ENCODE measurements at regions not wholly inside any gene's neighbourhood (a gene's known extent, or its start where the extent isn't known, plus 50 kb on each side); places are given as distances from the start of the nearest gene placed in this dataset.

GRCh38 chr10:63801166-63801565 is 280.0 kb downstream of the REEP3 start:
- no peak for DNase-seq
- no peaks in the 10 kb centered on the region for H3K27me3 ChIP-seq (ENCODE audit: insufficient read depth, low read depth, severe bottlenecking)
- H3K9me3 ChIP-seq (ENCODE audit: severe bottlenecking) = no peaks in the 10 kb centered on the region
- H3K27ac ChIP-seq = no peak overlapping the region
- H3K36me3 ChIP-seq = no peaks in the 10 kb centered on the region
- no peak overlapping the region for H3K4me3 ChIP-seq (ENCODE audit: low read depth, low read length)
- TF ChIP-seq CTCF (IDR thresholded peaks at IDR 0.05; ENCODE audit: low read depth, low read length) = no peak

- H3K9me3 ChIP-seq (ENCODE audit: severe bottlenecking) = peaks cover 5% of the 10 kb centered on the region
- no peaks in the 10 kb centered on the region for H3K27me3 ChIP-seq (ENCODE audit: insufficient read depth, low read depth, severe bottlenecking)
- no peak for TF ChIP-seq CTCF (IDR thresholded peaks at IDR 0.05; ENCODE audit: low read depth, low read length)
- no peak for DNase-seq
- H3K27ac ChIP-seq = no peak overlapping the region
- no peaks in the 10 kb centered on the region for H3K36me3 ChIP-seq
- H3K4me3 ChIP-seq (ENCODE audit: low read depth, low read length) = no peak overlapping the region
These were observed 285.1 kb downstream of the REEP3 start for GRCh38 chr10:63806330-63806729.

- Histone ChIP-seq H3K27me3 (ENCODE audit: insufficient read depth, low read depth, severe bottlenecking) (peaks cover 6% of the 10 kb centered on the region), H3K36me3 (no peaks in the 10 kb centered on the region), H3K9me3 (ENCODE audit: severe bottlenecking) (peaks cover 2% of the 10 kb centered on the region), H3K27ac (no peak overlapping the region), H3K4me3 (ENCODE audit: low read depth, low read length) (no peak overlapping the region)
- DNase-seq = no peak
- no peak for TF ChIP-seq CTCF (IDR thresholded peaks at IDR 0.05; ENCODE audit: low read depth, low read length)
These were observed 291.3 kb downstream of the REEP3 start for GRCh38 chr10:63812501-63812900.

GRCh38 chr10:63819753-63820329 is 298.6 kb downstream of the REEP3 start:
- H3K9me3 ChIP-seq (ENCODE audit: severe bottlenecking) = no peaks in the 10 kb centered on the region
- H3K36me3 ChIP-seq = no peaks in the 10 kb centered on the region
- no peak overlapping the region for H3K27ac ChIP-seq
- DNase-seq = peak; percentile 61
- no peaks in the 10 kb centered on the region for H3K27me3 ChIP-seq (ENCODE audit: insufficient read depth, low read depth, severe bottlenecking)
- no peak overlapping the region for H3K4me3 ChIP-seq (ENCODE audit: low read depth, low read length)
- TF ChIP-seq CTCF (IDR thresholded peaks at IDR 0.05; ENCODE audit: low read depth, low read length) = peak; percentile 44

GRCh38 chr10:63822496-63822895 is 301.3 kb downstream of the REEP3 start:
- no peaks in the 10 kb centered on the region for H3K36me3 ChIP-seq
- DNase-seq = no peak
- H3K9me3 ChIP-seq (ENCODE audit: severe bottlenecking) = no peaks in the 10 kb centered on the region
- no peak overlapping the region for H3K27ac ChIP-seq
- H3K27me3 ChIP-seq (ENCODE audit: insufficient read depth, low read depth, severe bottlenecking) = peaks cover 3% of the 10 kb centered on the region
- H3K4me3 ChIP-seq (ENCODE audit: low read depth, low read length) = no peak overlapping the region
- TF ChIP-seq CTCF (IDR thresholded peaks at IDR 0.05; ENCODE audit: low read depth, low read length) = no peak

- no peak for DNase-seq
- no peak overlapping the region for H3K27ac ChIP-seq
- TF ChIP-seq CTCF (IDR thresholded peaks at IDR 0.05; ENCODE audit: low read depth, low read length) = no peak
- H3K27me3 ChIP-seq (ENCODE audit: insufficient read depth, low read depth, severe bottlenecking) = peaks cover 5% of the 10 kb centered on the region
- no peaks in the 10 kb centered on the region for H3K9me3 ChIP-seq (ENCODE audit: severe bottlenecking)
- no peaks in the 10 kb centered on the region for H3K36me3 ChIP-seq
- H3K4me3 ChIP-seq (ENCODE audit: low read depth, low read length) = no peak overlapping the region
These were observed 303.9 kb downstream of the REEP3 start for GRCh38 chr10:63825111-63825510.
